ENCODE measurements at regions not wholly inside any gene's neighbourhood (a gene's known extent, or its start where the extent isn't known, plus 50 kb on each side); places are given as distances from the start of the nearest gene placed in this dataset.

DNA sequence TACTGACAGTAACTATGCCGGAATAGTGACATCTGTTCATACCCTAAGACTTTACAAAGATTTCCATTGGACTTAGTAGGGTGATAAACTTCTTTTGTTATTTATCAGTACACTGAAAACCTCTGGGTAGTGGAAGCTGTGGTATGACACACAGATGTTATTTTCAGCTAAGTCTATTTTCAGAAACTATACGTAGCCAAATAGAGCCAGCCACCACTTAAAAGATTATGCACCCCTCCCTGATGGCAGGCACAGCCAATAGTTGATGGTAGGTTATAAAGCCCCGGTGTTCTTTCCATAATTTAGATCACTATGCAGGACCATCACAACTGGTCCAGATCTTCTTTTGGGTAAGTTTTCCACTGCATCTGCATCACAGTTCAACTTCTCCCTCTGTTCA lies 1603.2 kb upstream of the PABPC4L start:
- no peaks in the 10 kb centered on the region for H3K36me3 ChIP-seq (ENCODE audit: control insufficient read depth, insufficient read depth, low read length)
- H3K4me3 ChIP-seq (ENCODE audit: low read depth in 2 of 2, low read length in 2 of 2), result no peak overlapping the region
- ATAC-seq, result no peak
- H3K4me1 ChIP-seq (ENCODE audit: control insufficient read depth, insufficient read depth, low read length), result no peaks in the 10 kb centered on the region
- intact Hi-C loops (cut with micrococcal nuclease; ENCODE audit: unreplicated experiment), result no loop called here
- ChIA-PET POLR2A (no interaction called here), CTCF (no interaction called here)
- H3K27me3 ChIP-seq (ENCODE audit: control insufficient read depth, insufficient read depth, low read length), result no peaks in the 10 kb centered on the region
- TF ChIP-seq, protein P1, sequence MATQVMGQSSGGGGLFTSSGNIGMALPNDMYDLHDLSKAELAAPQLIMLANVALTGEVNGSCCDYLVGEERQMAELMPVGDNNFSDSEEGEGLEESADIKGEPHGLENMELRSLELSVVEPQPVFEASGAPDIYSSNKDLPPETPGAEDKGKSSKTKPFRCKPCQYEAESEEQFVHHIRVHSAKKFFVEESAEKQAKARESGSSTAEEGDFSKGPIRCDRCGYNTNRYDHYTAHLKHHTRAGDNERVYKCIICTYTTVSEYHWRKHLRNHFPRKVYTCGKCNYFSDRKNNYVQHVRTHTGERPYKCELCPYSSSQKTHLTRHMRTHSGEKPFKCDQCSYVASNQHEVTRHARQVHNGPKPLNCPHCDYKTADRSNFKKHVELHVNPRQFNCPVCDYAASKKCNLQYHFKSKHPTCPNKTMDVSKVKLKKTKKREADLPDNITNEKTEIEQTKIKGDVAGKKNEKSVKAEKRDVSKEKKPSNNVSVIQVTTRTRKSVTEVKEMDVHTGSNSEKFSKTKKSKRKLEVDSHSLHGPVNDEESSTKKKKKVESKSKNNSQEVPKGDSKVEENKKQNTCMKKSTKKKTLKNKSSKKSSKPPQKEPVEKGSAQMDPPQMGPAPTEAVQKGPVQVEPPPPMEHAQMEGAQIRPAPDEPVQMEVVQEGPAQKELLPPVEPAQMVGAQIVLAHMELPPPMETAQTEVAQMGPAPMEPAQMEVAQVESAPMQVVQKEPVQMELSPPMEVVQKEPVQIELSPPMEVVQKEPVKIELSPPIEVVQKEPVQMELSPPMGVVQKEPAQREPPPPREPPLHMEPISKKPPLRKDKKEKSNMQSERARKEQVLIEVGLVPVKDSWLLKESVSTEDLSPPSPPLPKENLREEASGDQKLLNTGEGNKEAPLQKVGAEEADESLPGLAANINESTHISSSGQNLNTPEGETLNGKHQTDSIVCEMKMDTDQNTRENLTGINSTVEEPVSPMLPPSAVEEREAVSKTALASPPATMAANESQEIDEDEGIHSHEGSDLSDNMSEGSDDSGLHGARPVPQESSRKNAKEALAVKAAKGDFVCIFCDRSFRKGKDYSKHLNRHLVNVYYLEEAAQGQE (IDR thresholded peaks at IDR 0.05; ENCODE audit: insufficient read depth in 1 of 2, low read depth in 2 of 2, low read length in 1 of 2), result no peak
- TF ChIP-seq, protein P2, sequence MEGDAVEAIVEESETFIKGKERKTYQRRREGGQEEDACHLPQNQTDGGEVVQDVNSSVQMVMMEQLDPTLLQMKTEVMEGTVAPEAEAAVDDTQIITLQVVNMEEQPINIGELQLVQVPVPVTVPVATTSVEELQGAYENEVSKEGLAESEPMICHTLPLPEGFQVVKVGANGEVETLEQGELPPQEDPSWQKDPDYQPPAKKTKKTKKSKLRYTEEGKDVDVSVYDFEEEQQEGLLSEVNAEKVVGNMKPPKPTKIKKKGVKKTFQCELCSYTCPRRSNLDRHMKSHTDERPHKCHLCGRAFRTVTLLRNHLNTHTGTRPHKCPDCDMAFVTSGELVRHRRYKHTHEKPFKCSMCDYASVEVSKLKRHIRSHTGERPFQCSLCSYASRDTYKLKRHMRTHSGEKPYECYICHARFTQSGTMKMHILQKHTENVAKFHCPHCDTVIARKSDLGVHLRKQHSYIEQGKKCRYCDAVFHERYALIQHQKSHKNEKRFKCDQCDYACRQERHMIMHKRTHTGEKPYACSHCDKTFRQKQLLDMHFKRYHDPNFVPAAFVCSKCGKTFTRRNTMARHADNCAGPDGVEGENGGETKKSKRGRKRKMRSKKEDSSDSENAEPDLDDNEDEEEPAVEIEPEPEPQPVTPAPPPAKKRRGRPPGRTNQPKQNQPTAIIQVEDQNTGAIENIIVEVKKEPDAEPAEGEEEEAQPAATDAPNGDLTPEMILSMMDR (IDR thresholded peaks at IDR 0.05), result no peak
- TF ChIP-seq POLR2AphosphoS5 (IDR thresholded peaks at IDR 0.05; ENCODE audit: low read depth, low read length) (no peak), SIN3A (IDR thresholded peaks at IDR 0.05; ENCODE audit: borderline replicate concordance, insufficient read depth, low read depth, low read length) (no peak), TCF7L2 (IDR thresholded peaks at IDR 0.05; ENCODE audit: low read depth, low read length) (no peak)
- no TSS peak for BruUV-seq (replicated peaks)
- in situ Hi-C loops (cut with HindIII; ENCODE audit: low pct_unique_long_range_greater_than_20kb, low sequenced_read_pairs), result no loop called here
- no peak for DNase-seq (ENCODE audit: low read depth, low spot score)
- no peak overlapping the region for H3K27ac ChIP-seq (ENCODE audit: low read length)
- no peaks in the 10 kb centered on the region for H3K9me3 ChIP-seq (ENCODE audit: control insufficient read depth, insufficient read depth, low read depth, low read length)

DNA sequence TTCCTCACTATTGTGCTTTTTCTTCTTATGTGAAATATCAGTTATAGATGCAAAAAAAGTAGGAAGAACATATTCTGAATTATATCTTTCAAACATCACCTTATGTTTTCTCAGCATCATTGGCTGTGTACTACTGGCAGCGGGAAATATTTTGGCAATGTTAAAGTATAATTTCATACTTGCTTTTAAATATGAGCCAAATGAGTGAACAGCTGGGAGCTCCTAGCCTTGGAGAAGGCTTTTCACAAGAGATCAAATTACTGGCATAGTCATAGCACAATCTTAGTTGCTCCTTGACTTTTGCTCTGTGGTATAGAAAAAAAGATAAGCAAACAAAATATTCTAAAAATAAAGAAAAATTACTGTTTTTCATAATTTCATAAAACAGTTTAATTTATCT lies 1575.8 kb upstream of the PABPC4L start:
- intact Hi-C loops (cut with micrococcal nuclease; ENCODE audit: unreplicated experiment) (no loop called here), in situ Hi-C loops (cut with HindIII; ENCODE audit: low pct_unique_long_range_greater_than_20kb, low sequenced_read_pairs) (no loop called here)
- CTCF ChIA-PET, result no interaction called here
- ATAC-seq (no peak), DNase-seq (ENCODE audit: low read depth, low spot score) (no peak)
- BruUV-seq (replicated peaks), result no TSS peak
- H3K4me1 ChIP-seq (ENCODE audit: control insufficient read depth, insufficient read depth, low read length), result no peaks in the 10 kb centered on the region
- H3K27ac ChIP-seq (ENCODE audit: low read length), result no peak overlapping the region
- H3K27me3 ChIP-seq (ENCODE audit: control insufficient read depth, insufficient read depth, low read length), result no peaks in the 10 kb centered on the region
- no peak overlapping the region for H3K4me3 ChIP-seq (ENCODE audit: low read depth in 2 of 2, low read length in 2 of 2)
- POLR2A ChIA-PET, result no interaction called here
- TF ChIP-seq SIN3A (IDR thresholded peaks at IDR 0.05; ENCODE audit: borderline replicate concordance, insufficient read depth, low read depth, low read length) (no peak), TCF7L2 (IDR thresholded peaks at IDR 0.05; ENCODE audit: low read depth, low read length) (no peak), POLR2AphosphoS5 (IDR thresholded peaks at IDR 0.05; ENCODE audit: low read depth, low read length) (no peak)
- TF ChIP-seq, protein P2 (IDR thresholded peaks at IDR 0.05), result no peak
- TF ChIP-seq, protein P1 (IDR thresholded peaks at IDR 0.05; ENCODE audit: insufficient read depth in 1 of 2, low read depth in 2 of 2, low read length in 1 of 2), result no peak
- H3K9me3 ChIP-seq (ENCODE audit: control insufficient read depth, insufficient read depth, low read depth, low read length), result peaks cover 4% of the 10 kb centered on the region; the same call in 1 of the 2 replicates
- no peaks in the 10 kb centered on the region for H3K36me3 ChIP-seq (ENCODE audit: control insufficient read depth, insufficient read depth, low read length)

Data from Panc1 (cell line).